HG03103 (cell line): ENCODE measurements at regions not wholly inside any gene's neighbourhood (a gene's known extent, or its start where the extent isn't known, plus 50 kb on each side); places are given as distances from the start of the nearest gene placed in this dataset.
"Not testable (repeated sequence)": the region's sequence is repeated elsewhere in the genome, so short reads cannot be mapped to it uniquely, and the experiment has no call there.

Experiments
- ATAC-seq: cut with Tn5 transposase; IDR thresholded peaks from one replicate; pipeline ENCODE4 v1.9.1; 2021; ENCODE audit warnings: low read depth; ENCODE audit not compliant: unreplicated experiment

DNA sequence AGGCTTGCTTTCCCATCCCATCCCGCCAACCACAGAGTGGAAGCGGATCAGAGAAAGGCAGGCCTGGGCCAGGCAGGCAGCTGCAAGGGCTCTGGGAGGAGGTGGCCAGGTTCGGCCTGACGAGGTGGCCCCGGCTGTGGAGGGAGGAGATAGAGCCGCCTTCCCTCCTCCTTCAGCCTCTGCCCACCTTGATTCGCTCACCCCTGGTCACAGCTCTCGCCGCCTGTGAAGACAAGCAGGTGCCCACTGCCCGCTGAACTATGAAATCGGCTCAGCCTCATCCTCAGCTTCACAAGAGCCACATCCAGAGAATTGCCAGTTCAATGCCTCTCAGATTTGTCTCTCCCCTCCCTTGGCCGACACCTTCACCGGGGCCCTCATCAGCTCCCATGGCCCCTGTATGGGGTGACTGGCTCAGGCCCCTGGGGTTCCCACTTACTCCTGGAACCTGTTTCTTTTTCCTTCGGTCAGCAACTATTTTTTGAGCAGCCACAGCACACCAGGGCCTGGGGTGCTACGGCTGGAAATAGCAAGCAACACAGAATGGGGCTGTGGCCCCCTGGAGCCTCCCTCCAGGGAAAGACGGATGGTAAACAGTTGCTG is 80.0 kb upstream of the CHST15 start:
- ATAC-seq = no peak

GRCh38 chr10:124172181-124172916 is 79.0 kb upstream of the CHST15 start:
- no peak for ATAC-seq

DNA sequence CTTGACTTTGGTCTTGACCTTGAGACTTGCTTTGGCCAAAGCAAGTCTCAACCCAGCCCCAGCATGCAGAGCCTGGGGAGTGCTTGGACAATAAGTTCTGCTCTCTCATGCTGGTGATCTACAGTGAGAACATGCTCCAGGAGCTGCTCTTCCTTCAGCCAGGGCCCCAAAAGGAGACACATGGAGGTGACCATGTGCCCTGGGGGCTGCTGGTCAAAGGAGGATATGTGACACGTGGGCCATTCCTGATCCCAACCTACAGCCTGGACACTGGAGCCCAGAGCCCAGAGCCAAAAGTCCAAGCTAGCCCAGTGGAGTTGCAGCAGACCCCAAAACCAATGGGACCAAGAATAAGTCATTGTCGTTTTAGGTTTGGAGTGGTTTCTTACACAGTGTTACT is 78.2 kb upstream of the CHST15 start:
- no peak for ATAC-seq

DNA sequence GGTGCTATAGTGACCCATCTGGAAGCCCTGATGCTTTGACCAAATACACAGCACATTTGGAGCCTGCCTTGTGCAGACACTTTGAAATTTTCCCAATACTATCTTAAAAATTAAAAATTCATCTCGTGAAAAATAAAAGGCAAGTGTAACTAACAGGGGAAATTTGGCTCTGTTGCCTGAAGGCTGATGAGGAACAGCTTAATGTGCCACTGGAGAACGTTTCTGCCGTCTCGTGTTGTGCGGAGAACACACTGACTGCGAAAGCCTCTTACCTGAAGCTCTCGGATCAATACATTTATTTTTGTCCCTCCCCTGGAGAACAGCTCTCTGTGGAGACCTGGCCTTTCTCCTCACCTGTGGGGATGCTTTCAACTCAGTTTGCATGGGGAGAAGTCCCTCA is 77.2 kb upstream of the CHST15 start:
- ATAC-seq = no peak

- ATAC-seq = no peak
Observed at GRCh38 chr10:124168991-124169802, 75.8 kb upstream of the CHST15 start.

- no peak for ATAC-seq
Observed at GRCh38 chr10:124168581-124168980, 75.2 kb upstream of the CHST15 start.

GRCh38 chr10:124167925-124168324 is 74.5 kb upstream of the CHST15 start:
- ATAC-seq = not testable (repeated sequence)

GRCh38 chr10:124166431-124167125 is 73.2 kb upstream of the CHST15 start:
- ATAC-seq = no peak

GRCh38 chr10:124165827-124166226 is 72.4 kb upstream of the CHST15 start:
- ATAC-seq = no peak

- ATAC-seq = no peak
Observed at GRCh38 chr10:124165311-124165710, 71.9 kb upstream of the CHST15 start.

DNA sequence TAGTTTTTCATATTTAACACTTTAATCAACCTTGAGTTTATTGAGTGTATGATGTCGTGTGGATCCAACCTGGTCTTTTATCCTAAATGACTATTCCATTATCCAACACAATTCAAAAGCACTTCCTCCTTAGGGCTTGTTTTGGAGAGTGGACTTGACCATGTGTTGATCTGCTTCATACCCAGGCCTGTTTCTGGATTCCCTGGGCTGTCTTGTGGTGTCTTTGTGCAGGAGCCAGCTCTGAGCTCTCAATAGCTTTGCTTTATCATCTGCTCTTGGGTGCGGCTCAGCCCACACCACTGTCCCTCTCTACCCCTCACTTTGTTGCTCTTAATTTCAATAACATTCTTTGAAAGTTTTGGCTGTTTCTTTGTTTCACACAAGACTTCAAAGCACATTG is 70.9 kb upstream of the CHST15 start:
- no peak for ATAC-seq

DNA sequence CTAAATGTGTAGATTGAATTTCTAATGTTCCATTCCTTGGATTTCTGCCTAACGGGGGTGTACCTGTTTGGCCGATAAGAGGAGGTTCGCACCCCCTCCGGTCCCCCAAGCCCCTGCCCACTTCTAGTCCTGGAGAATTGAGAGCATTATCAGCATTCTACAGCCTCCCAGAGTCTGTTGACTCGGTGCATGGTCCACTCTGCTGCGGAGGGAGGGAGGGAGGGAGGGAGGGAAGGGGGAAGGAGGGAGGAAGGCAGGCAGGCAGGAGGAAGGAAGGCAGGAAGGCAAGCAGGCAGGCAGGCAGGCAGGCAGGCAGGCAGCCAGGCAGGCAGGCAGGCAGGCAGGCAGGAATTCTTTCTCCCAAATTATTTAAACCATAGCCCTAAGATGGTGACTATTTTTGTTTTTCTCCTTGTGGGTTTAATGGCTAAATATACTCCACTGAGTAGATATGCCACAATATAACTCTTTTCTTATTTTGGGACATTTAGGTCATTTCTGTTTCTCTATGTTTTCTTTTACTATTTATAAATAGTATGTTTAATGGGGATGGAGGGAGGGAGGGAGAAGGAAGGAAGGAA is 69.5 kb upstream of the CHST15 start:
- ATAC-seq = no peak

- ATAC-seq = no peak
Observed at GRCh38 chr10:124162136-124162535, 68.7 kb upstream of the CHST15 start.

- no peak for ATAC-seq
Observed at GRCh38 chr10:124161601-124162000, 68.2 kb upstream of the CHST15 start.

DNA sequence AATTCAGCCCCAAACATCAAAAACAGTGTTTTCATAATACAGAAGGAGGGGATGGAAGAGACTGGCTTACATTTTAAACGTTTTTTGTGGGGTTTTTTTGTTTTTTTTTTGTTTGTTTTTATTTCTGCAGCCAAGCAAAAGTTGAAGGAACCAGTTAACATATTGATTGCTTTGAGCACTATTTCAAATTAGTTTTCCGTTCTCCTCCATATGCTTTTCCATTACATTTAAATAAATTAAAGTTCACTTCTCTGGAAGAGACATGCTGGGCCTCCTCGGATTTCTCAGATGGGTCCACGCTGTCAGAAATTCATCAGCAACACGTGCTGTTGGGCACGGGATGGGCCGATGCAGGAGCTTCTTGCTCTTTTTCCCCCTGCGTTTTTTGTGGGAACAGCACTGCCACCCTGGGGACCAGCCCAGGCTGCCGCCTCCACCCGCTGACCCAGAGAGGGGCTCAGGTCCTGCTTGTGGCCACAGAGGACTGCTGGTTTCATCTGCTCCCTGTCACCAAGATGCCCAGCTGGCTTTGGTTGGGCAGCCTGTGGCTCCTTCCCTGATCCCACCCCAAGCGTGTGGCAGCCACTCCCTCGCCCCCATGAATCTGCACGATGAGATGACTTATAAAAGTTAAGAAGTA is 67.7 kb upstream of the CHST15 start:
- ATAC-seq = no peak

GRCh38 chr10:124160176-124160575 is 66.8 kb upstream of the CHST15 start:
- no peak for ATAC-seq

DNA sequence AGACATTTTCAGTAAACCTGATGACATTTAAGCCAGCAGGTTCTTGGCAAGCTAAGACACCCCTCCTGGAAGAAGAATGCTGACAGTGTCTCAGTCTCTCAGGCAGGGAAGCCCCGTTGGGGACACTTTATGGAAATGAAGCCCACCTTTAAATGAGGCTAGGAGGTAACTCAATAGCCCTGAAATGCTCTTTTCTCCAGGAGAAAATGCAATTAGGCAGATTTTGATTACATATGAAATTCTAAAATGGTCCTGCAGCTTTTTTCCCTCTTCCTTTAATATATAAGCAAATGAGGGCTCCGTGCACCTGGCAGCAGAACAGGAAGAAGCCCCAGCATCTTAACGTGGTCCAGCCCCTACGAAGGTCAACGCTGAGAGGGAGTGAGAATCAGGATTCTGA is 65.8 kb upstream of the CHST15 start:
- ATAC-seq = no peak

- no peak for ATAC-seq
Observed at GRCh38 chr10:124158592-124158991, 65.2 kb upstream of the CHST15 start.

GRCh38 chr10:124157271-124157681 is 63.9 kb upstream of the CHST15 start:
- no peak for ATAC-seq
